HUDEP-2 (cell line): ENCODE measurements at regions not wholly inside any gene's neighbourhood (a gene's known extent, or its start where the extent isn't known, plus 50 kb on each side); places are given as distances from the start of the nearest gene placed in this dataset.
"Not testable (repeated sequence)": the region's sequence is repeated elsewhere in the genome, so short reads cannot be mapped to it uniquely, and the experiment has no call there.

Experiments used
- DNase-seq, 76 experiments: peaks; one replicate each; lab custom pipeline; 2025; ENCODE audit not compliant: unreplicated experiment in 76 of 76; lab: John Stamatoyannopoulos, UW

DNA sequence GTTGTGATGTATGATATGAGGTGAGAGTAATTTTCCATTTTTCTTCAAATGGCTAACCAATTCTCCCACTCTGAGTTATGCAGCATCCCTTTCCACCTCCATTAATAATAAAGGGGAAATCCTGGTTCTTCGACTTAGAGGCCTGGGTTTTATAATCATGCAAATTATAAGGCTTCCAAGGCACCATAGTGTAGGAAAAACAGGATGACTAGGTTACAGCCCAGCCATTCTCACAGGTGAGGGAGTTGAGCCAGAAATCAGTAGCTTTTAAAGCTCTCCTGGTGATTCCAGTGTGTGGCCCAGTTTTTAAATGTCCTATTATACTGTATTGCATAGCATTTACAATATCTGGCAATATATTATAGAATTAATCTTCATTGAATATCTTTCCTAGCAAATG is 203.1 kb downstream of the ARHGEF9 start:
- no peak for DNase-seq

DNA sequence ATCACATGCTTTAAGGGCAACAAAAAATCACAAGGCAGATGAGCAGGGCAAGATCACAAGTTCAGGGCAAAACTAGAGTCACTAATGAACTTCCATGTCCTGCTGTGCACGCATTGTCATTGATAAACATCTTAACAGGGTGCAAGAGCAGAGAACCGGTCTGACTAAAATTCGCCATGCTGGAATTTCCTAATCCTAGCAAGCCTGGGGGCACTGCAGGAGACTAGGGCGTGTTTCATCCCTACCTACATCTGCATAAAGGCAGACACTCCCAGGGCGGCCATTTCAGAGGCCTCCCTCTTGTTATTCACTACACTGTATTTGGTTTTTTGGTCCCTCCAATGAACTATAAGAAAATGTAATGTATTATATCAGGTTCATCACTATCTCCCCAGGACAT is 203.6 kb downstream of the ARHGEF9 start:
- no peak for DNase-seq

DNA sequence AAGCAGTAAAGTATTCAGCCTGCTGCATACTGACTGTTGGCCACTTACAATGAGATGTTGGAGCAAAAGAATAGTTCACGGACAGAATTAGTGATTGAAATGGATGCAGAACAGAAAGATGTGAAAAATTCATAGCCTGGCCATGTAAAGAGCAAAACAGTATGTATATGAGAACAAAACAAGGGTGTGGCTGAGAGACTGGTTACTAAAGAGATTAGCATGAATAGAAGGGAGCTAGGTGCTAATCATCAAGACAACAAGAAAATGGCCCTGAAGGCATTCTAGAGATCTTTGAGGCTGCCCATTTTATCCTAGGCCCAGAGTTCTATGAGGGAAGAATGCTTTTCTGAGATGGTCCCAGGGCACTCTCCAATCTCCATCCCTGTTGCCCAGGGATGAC is 208.5 kb downstream of the ARHGEF9 start:
- no peak for DNase-seq

DNA sequence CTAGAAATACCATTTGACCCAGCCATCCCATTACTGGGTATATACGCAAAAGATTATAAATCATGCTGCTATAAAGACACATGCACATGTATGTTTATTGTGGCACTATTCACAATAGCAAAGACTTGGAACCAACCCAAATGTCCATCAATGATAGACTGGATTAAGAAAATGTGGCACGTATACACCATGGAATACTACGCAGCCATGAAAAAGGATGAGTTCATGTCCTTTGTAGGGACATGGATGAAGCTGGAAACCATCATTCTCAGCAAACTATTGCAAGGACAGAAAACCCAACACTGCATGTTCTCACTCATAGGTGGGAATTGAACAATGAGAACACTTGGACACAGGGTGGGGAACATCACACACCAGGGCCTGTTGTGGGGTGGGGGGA is 209.3 kb downstream of the ARHGEF9 start:
- DNase-seq = not testable (repeated sequence)

DNA sequence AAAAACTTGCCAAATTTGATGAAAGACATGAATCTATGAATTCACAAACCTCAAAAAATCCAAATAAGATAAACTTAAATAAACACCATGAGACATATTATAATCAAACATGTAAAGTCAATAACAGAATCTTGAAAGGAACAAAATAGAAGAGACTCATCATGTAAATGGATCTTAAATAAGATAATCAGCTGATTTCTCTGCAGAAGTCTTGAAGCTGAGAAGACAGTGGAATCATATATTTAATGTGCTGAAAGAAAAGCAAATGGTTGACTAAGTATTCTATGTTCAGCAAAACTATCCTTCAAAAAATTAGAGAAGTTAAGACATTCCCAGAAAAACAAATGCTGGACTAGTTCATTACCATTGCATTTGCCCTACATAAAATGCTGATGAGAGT is 215.7 kb upstream of the SPIN4 start:
- no peak for DNase-seq

DNA sequence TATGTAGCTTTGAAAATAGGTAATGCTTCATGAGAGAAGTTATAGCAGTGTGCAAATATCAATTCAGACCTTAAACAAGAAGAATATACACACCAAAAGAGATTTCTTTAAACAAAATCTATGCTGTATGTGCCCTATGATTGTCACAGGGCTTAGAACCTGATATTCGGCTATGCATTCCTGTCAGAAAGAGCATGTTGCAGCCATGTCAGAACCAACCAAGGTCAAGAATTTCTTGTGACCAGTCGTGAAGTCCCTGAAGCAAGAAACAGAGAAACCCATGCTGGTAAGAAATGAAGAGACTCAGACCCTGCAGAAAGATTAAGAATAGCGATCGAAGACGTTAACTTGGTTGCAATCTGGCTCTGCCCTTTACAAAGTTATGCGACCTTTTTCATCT is 210.3 kb upstream of the SPIN4 start:
- no peak for DNase-seq

DNA sequence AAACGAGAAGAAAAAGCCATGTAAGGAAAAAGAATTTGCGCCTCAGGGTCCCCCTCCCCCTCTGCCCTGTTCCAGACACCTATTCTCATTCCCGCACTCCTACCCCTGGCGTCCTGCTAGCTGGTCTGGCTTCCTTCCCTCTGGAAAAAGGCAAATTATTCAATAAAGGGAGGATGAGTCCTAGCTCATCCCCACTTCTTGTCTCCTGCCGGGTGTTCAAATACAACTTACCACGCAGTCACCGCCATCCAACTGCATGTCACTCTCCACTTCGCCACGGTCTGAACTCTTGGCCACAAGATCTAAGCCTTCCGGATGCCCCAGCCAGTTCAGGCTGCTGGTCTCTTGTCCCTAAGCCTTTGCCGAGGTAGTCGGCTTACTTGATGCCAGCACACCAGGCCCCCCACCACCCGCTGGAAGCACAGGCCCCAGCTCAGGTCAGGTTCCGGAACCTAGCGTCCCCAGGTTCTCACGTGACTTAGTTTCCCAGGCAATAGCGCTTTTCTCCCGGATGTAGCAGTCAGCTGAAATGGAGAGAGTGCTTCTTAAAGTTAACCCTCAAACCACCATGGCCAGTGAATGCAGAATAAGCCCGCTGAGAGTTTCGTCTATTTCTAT is 209.6 kb upstream of the SPIN4 start:
- peak in 65 of 76 experiments; percentile 0 to 66 (median 18) for DNase-seq

DNA sequence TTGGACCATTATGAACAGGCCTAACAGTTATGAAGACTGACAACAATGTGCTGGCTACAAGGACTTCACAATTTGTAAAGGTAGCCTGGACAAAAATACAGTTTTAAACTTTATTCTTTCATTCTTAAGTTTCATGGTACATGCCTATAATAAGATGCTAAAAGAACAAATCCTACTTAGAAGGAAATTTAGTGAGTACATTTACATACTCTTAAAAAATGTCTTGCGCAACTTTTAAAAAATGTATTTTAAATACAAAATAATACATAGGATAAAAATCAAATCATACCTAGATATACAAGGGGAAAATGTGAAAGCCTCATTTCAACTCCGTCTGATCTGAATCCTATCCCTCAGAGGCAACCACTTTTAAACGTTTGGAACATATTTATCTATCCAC is 200.7 kb upstream of the SPIN4 start:
- DNase-seq = no peak

DNA sequence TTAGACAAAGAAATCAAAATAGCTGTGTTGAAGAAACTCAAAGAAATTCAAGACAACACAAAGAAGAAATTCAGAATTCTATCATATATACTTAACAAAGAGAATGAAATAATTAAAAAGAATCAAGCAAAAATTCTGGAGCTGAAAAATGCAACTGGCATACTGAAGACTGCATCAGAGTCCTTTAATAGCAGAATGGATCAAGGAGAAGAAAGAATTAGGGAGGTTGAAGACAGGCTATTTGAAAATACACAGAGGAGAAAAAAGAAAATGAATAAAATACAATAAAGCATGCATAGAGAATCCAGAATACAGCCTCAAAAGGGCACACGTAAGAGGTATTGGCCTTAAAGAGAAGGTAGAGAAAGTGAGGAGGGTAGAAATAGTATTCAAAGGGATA is 179.5 kb upstream of the SPIN4 start:
- no peak for DNase-seq

DNA sequence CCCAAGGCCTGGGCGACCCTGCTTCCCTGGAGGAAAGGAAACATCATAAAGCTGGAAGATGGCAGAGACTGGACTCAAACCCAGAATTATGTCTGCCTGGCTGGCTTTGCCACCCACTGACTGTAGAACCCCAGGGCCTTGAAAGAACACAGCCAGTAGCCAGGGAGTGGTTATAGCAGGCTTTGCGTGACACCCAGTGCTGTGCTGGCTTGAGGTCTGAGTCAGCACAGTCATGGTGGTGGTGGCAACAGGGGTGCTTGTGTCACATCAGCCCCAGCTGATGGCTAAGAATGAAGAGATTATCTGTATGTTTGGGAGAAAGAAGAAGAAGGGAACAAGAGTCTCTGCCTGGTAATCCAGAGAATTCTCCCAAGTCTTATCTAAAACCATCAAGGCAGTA is 178.8 kb upstream of the SPIN4 start:
- DNase-seq = no peak

DNA sequence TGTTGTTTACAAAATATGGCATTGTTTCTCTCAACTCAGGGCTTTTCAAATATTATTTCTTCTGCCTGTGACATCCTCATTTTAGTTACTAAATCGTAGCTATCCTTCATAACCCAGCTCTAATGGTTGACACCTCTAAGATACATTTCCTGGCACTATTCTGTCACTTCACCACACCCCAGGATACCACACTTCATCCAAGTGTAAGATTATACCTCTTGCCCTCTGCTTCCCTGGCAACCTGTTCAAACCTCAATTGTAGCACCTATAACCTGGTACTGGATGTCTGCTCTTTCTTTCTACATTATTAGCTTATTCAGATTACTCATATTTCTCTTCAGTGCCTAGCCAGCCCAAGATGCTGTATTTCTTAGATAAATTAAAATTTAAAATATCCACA is 175.7 kb upstream of the SPIN4 start:
- DNase-seq = no peak

DNA sequence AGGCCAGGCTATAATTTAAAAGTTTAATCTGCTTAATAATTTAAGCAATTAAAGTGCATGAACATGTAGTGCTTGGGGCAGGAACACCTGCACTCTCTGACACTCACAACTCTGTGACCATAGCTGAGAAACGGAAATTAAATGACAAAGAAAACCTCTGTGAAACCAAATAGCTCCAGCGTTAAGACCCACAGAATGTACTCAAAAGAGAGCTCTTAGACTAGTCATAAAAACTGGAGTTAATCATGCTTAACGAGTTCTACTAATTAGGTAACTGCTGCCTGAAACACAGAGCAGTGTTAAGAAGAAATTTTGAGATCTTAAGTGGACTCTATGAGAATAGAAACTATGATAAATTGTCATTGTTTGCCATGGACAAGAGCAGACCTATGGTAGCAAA is 174.4 kb upstream of the SPIN4 start:
- DNase-seq = no peak

DNA sequence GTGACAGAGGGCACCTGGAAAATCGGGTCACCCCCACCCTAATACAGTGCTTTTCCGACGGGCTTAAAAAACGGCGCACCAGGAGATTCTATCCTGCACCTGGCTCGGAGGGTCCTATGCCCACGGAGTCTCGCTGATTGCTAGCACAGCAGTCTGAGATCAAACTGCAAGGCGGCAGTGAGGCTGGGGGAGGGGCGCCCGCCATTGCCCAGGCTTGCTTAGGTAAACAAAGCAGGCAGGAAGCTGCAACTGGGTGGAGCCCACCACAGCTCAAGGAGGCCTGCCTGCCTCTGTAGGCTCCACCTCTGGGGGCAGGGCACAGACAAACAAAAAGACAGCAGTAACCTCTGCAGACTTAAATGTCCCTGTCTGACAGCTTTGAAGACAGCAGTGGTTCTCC is 168.2 kb upstream of the SPIN4 start:
- DNase-seq = not testable (repeated sequence)

DNA sequence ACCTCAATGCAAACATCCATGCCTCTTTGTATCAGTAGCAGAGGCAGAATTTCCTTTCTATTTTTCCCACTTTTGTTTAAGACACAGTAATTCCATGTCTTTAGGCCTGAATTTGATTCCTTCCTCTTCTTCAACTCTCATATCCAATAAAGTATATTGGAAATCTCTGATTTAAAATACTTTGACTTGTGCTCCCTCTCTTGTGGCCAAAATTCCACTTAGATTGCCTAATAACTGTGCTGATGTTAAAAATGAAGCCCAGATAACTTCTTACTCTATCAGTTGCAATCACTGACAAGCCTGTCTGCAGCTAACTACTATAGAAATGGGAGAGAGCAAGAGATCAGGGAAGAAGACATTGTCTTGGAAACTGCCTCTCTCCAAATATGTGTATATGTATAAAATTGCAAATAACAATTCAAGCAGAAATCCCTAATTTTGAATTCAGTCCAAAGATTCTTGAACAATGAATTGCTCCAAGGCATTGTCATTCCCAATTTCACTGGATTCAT is 163.5 kb upstream of the SPIN4 start:
- no peak for DNase-seq

DNA sequence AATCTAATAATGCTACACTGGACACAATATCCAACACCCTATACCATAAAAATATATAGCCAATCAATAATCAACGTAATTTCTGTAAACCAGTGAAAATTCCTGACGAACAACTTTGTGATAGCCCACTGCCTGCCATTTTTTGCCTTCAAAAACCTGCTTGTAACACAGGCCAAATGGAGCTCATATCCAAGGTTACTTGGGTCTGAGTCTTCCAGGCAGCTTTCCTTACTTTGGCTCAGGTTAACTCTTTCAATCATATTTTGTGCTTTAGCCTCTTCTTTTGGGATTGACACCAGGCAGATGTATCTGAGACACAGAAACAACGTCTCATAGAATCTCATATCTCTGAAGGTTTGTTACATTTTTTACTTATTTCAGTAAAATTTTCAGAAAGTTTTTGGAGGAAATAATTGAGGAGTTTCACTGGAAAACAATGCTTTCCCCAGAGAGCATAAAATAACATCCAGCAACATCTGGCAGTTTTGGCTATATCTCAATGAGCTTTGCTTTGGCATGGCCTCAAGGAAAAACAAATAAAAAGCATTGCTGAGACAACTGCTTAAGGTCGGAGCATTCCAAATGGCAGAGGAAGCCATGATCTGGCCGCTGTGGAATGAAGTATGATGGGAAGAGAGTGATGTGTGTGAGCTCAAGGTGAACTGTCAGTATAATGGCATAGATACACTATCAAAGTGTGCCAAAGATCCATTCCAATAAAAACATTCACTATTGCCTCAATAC is 162.9 kb upstream of the SPIN4 start:
- no peak for DNase-seq

DNA sequence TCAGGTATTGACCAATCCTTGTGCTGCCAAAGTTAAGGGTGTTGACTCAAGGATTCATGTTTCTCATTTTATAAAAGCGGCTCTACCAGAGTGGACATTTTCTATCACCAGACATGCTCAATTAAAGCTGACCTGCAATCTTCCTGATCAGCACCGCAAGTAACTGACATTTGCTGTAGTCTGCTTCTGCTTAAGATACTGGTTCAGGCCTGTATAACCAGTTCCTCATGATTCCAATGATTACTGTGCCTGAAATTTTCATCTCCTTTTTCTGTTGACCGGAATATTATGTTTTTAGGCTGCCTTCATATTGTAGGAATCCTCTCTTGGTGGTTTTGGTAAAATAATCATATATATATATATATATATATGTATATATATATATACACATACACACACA is 160.2 kb upstream of the SPIN4 start:
- no peak for DNase-seq

DNA sequence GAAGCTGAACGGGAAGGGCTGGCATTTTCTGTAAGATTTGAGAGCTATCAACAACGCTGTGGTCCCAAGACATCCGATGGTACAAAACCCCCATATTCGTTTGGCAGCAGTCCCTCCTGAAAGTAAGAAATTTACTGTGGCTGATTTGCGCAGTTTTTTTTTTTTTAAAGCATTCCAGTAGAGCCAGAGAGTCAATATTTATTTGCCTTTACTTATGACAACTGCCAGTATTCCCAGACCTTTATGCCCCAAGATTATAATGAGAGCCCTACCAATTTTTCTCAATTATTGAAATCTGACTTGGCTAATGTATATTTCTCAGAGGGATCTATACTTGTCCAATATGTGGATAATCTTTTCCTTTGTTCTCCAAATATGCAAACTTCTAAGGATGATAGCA is 157.5 kb upstream of the SPIN4 start:
- no peak for DNase-seq

DNA sequence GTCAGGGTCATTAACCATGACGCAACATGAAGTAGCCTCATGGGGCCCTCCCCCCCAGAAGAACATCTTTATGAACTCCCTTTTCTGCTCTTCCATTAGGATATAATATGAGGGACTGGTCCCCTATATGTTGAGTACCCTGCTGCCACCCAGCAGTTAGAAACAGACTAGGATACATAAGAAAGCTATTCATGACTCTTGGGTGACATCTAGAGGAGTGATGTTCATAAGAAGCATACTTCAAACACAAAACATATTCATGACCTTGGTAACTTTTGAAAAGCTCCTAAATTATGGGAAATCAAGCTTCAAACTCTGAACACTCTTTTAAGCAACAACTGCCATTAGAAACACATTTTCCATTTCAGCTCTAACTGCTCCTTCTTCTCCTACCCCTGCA is 155.2 kb upstream of the SPIN4 start:
- peak in 21 of 76 experiments; percentile 0 to 30 (median 2) for DNase-seq

DNA sequence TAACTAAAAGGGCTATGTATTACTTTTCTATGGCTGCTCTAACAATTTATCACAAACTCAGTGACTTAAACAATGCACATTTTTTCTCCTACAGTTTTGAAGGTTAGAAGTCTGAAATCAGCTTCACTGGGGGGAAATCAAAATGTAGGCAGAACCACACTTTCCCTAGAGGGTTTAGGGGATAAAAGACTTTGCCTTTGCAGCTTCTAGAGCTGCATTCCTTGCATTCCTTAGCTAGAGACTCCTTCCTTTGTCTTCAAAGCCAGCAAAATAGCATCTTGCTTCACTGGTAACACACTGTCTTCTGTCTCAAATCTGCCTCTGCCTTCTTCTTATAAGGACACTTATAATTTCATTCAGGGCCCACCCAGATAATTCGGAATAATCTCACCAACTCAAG is 152.4 kb upstream of the SPIN4 start:
- DNase-seq = peak in 1 of 76 experiments; percentile 0

DNA sequence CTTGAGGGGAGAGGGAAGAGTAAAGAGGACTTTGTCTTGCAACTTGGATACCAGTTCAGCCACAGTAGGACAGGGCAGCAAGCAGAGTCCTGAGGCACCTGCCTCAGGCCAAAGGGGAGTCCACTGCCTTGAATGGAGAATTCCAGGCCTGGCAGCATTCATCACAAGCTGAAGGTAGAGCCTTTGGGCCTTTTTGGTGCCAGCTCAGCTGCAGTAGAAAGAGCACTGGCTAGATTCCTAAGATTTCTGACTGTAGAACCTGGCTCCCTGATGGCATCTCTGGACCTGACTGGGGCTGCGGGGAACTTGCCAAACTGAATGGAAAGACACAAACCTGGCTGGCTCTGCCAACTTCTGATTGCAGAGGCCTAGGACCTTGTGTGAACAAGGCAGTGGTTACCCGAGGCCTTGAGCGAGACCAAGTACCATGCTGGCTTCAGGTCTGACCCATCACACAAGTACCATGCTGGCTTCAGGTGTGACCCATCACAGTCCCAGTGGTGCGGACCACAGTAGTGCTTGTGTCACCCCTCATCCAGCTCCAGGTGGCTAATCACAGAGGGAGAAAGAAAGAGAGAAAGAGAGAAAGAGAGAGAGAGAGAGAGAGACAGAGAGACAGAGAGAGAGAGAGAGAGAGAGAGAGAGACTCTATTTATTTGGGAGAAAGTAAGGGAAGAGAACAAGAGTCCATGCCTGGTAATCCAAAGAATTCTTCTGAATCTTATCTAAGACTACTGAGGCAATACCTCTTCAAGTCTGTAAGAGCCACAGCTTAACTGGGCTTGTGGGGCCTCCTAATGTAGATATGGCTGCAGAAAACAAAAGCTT is 137.6 kb upstream of the SPIN4 start:
- DNase-seq = no peak

DNA sequence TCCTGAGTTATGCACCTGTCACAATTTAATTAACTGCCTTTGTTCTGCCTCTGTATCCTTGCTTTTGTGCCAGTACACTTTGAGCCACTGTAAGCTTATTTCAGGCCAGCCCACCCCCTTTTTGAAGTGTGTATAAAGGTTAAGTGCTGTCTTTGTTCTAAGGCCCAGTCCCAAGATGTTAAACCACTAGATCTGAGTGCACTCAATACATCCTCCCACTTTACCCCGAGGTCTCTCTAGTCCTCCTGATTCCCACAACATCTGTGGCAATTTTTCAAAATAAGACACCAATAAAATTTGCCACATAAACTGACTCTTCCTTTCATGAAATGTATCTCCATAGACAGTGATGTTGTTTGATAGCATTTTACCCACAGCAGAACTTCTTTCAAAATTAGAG is 124.1 kb upstream of the SPIN4 start:
- peak in 2 of 76 experiments; percentile 0 to 5 for DNase-seq

DNA sequence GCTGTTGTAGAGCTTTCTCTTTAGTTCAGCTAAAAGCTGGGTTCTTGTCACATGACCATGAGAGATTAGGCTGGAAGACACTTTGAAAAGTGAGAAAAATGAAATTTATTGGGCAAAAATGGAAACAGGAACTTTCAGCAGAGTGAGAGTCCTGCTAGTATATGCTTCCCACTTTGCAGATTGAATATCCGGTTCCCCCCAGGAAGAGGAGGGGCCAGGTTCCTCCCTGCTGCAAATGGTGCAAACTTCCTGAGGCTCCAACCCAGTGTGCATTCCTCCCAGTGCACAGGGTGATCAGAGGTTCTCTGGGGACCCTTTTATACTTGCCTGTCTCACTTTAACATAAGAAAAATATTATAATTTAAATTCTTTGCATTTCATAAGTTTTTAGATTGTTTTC is 119.9 kb upstream of the SPIN4 start:
- DNase-seq = no peak
